Peyer's patch (tissue), 4 donors: ENCODE measurements at regions not wholly inside any gene's neighbourhood (a gene's known extent, or its start where the extent isn't known, plus 50 kb on each side); places are given as distances from the start of the nearest gene placed in this dataset.
"Not testable (repeated sequence)": the region's sequence is repeated elsewhere in the genome, so short reads cannot be mapped to it uniquely, and the experiment has no call there.

ENCODE experiments used
- CTCF ChIP-seq, 6 experiments: fragments of 450-650 bp in 4 of 6; fragments of 200-600 bp in 2 of 6; sonication (generic) in 1 of 6; IDR thresholded peaks; one replicate each; pipeline ENCODE4 v1.5.1; 2017 to 2019; ENCODE audit warnings: antibody characterized with exemption in 6 of 6, mild to moderate bottlenecking in 3 of 6, moderate library complexity in 1 of 6
- POLR2A ChIP-seq, 2 donors: fragments of 450-650 bp; IDR thresholded peaks; one replicate each; pipeline ENCODE4 v1.5.1; 2017; ENCODE audit warnings: antibody characterized with exemption in 2 of 2, mild to moderate bottlenecking in 2 of 2, moderate library complexity in 2 of 2

- not testable (repeated sequence) for TF ChIP-seq CTCF, POLR2A (IDR thresholded peaks at IDR 0.05)
Observed at GRCh38 chr14:89506891-89507452, 89.9 kb upstream of the FOXN3 start.
